A673 (cell line): ENCODE measurements at regions not wholly inside any gene's neighbourhood (a gene's known extent, or its start where the extent isn't known, plus 50 kb on each side); places are given as distances from the start of the nearest gene placed in this dataset.

Experiments used
- EZH2 ChIP-seq: fragments of 200-600 bp; sonication (generic); IDR thresholded peaks from 2 replicates; pipeline ENCODE4 v1.6.1; 2017; ENCODE audit warnings: borderline replicate concordance, low read depth, mild to moderate bottlenecking, mixed read lengths, antibody characterized with exemption, low read length; ENCODE audit not compliant: poor library complexity, severe bottlenecking
- TF ChIP-seq, protein P1 (sequence below): fragments of 300-800, 200-600 bp; sonication (generic); conservative IDR thresholded peaks from 2 replicates; pipeline ENCODE4 v1.5.1; 2017; ENCODE audit warnings: low read depth, mild to moderate bottlenecking, antibody characterized with exemption, low read length, moderate library complexity, mixed read lengths

DNA sequence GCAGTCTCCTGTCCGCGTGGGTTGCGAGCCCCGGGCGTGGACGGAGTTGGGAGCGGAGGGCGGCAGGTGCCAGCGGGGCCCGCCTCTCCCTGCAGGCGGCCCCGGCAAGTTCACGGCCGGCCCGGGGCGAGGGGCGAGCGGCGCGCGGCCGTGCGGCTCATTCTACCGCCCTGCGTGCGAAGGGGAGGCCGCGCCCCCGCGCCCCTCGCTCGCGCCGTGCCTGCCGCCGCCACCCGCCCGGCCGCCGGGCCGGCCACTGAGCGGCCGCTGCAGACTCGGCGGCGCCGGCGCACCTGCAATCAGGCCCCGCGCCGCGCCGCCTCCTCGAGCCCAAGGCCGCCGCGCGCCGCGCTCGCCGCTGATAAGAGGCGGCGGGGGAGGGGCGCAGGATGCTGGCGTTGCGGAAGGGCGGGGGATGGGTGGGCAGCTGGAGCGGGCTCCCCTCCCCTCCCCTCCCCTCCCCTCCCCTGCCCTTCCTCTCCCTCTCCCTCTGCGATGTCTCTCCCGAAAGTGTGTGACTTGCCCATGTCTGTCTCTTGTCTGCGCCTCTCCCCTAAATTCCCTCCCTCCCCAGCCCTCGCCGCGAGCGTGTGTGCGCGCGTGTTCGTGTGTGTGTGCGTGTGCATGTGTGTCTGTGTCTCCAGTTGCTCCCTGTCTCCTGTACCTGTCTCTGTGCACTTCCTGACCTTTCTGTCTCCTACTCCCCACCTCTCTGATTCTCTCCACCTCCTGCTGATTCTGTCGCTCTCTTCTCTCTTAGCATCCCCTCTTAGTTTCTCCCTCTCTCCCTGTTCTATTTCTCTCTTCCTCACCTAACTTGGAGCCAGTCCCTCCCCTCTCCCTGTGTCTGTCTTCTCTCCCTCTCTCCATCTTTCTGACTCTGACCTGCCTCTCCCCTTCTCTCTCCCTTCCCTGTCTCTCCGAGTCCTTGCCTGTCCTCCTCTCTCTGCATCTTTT is 768.1 kb upstream of the TBX3 start:
- TF ChIP-seq, protein P1, sequence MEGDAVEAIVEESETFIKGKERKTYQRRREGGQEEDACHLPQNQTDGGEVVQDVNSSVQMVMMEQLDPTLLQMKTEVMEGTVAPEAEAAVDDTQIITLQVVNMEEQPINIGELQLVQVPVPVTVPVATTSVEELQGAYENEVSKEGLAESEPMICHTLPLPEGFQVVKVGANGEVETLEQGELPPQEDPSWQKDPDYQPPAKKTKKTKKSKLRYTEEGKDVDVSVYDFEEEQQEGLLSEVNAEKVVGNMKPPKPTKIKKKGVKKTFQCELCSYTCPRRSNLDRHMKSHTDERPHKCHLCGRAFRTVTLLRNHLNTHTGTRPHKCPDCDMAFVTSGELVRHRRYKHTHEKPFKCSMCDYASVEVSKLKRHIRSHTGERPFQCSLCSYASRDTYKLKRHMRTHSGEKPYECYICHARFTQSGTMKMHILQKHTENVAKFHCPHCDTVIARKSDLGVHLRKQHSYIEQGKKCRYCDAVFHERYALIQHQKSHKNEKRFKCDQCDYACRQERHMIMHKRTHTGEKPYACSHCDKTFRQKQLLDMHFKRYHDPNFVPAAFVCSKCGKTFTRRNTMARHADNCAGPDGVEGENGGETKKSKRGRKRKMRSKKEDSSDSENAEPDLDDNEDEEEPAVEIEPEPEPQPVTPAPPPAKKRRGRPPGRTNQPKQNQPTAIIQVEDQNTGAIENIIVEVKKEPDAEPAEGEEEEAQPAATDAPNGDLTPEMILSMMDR = no peak
- TF ChIP-seq EZH2 = no peak
